Liver (tissue), 8 donors: ENCODE measurements at regions not wholly inside any gene's neighbourhood (a gene's known extent, or its start where the extent isn't known, plus 50 kb on each side); places are given as distances from the start of the nearest gene placed in this dataset.

Experiments
- DNase-seq: peaks from one replicate; pipeline ENCODE4 v3.0.0-alpha.2; 2017; ENCODE audit warnings: low spot score
- H3K27ac ChIP-seq, 2 donors: one replicate each; pipeline ENCODE4 v1.7.0; 2013; ENCODE audit warnings: inconsistent platforms in 2 of 2, low read length in 2 of 2, control low read depth in 1 of 2, low read depth in 1 of 2, mild to moderate bottlenecking in 1 of 2
- H3K27me3 ChIP-seq, 4 donors: one replicate each; pipeline versions ENCODE4 v1.6.1 to v1.7.0; 2013; ENCODE audit warnings: low read length in 3 of 4, inconsistent platforms in 1 of 4, mild to moderate bottlenecking in 1 of 4, moderate library complexity in 1 of 4; ENCODE audit not compliant: control insufficient read depth in 4 of 4, insufficient read depth in 4 of 4
- H3K36me3 ChIP-seq, 4 donors: one replicate each; pipeline versions ENCODE4 v1.6.1 to v1.7.0; 2013; ENCODE audit warnings: low read length in 3 of 4, mild to moderate bottlenecking in 3 of 4, low read depth in 1 of 4, moderate library complexity in 1 of 4; ENCODE audit not compliant: control insufficient read depth in 4 of 4, insufficient read depth in 3 of 4
- H3K4me1 ChIP-seq, 4 donors: one replicate each; pipeline versions ENCODE4 v1.6.1 to v1.7.0; 2013; ENCODE audit warnings: low read length in 3 of 4, mild to moderate bottlenecking in 3 of 4, moderate library complexity in 1 of 4; ENCODE audit not compliant: control insufficient read depth in 4 of 4, insufficient read depth in 4 of 4
- H3K4me3 ChIP-seq, 3 donors: one replicate each; pipeline versions ENCODE4 v1.6.1 to v1.7.0; 2013; ENCODE audit warnings: low read length in 3 of 3, control low read depth in 1 of 3, low read depth in 1 of 3, mild to moderate bottlenecking in 1 of 3
- H3K9ac ChIP-seq, 2 donors: one replicate each; pipeline ENCODE4 v1.7.0; 2013; ENCODE audit warnings: low read length in 2 of 2, mild to moderate bottlenecking in 2 of 2, moderate library complexity in 2 of 2, control low read depth in 1 of 2, low read depth in 1 of 2
- H3K9me3 ChIP-seq, 4 donors: one replicate each; pipeline versions ENCODE4 v1.6.1 to v1.7.0; 2013; ENCODE audit warnings: low read length in 3 of 4; ENCODE audit not compliant: control insufficient read depth in 4 of 4
- EGR1 ChIP-seq, 2 donors: IDR thresholded peaks; 2 replicates each; pipeline ENCODE4 v1.6.1; 2016 to 2018; ENCODE audit warnings: antibody characterized with exemption in 2 of 2, low read depth in 2 of 2
- FOXA1 ChIP-seq: IDR thresholded peaks from 2 replicates; pipeline ENCODE4 v1.6.1; 2016; ENCODE audit warnings: antibody characterized with exemption
- FOXA2 ChIP-seq: IDR thresholded peaks from 2 replicates; pipeline ENCODE4 v1.6.1; 2016; ENCODE audit warnings: antibody characterized with exemption
- GABPA ChIP-seq, 2 donors: IDR thresholded peaks in 1 of 2; conservative IDR thresholded peaks in 1 of 2; 2 replicates each; pipeline ENCODE4 v1.6.1; 2016; ENCODE audit warnings: antibody characterized with exemption in 2 of 2, mild to moderate bottlenecking in 1 of 2, moderate library complexity in 1 of 2
- HNF4A ChIP-seq, 2 donors: conservative IDR thresholded peaks; 2 replicates each; pipeline ENCODE4 v1.6.1; 2016; ENCODE audit warnings: antibody characterized with exemption in 2 of 2, mild to moderate bottlenecking in 2 of 2
- HNF4G ChIP-seq: IDR thresholded peaks from 2 replicates; pipeline ENCODE4 v1.6.1; 2016; ENCODE audit warnings: antibody characterized with exemption
- JUND ChIP-seq, 2 donors: IDR thresholded peaks; 2 replicates each; pipeline ENCODE4 v1.6.1; 2016; ENCODE audit warnings: antibody characterized with exemption in 2 of 2
- NR2F2 ChIP-seq: IDR thresholded peaks from 2 replicates; pipeline ENCODE4 v1.6.1; 2016; ENCODE audit warnings: antibody characterized with exemption
- RAD21 ChIP-seq, 2 donors: IDR thresholded peaks; 2 replicates each; pipeline ENCODE4 v1.6.1; 2016; ENCODE audit warnings: antibody characterized with exemption in 2 of 2, mild to moderate bottlenecking in 2 of 2
- REST ChIP-seq: IDR thresholded peaks from 2 replicates; pipeline ENCODE4 v1.6.1; 2016; ENCODE audit warnings: antibody characterized with exemption, mild to moderate bottlenecking
- RXRA ChIP-seq, 2 donors: IDR thresholded peaks; 2 replicates each; pipeline ENCODE4 v1.6.1; 2017 to 2018; ENCODE audit warnings: antibody characterized with exemption in 2 of 2, mild to moderate bottlenecking in 1 of 2
- TAF1 ChIP-seq: conservative IDR thresholded peaks from 2 replicates; pipeline ENCODE4 v1.6.1; 2016; ENCODE audit warnings: antibody characterized with exemption, mild to moderate bottlenecking
- YY1 ChIP-seq: IDR thresholded peaks from 2 replicates; pipeline ENCODE4 v1.6.1; 2016; ENCODE audit warnings: antibody characterized with exemption, mild to moderate bottlenecking
- ZBTB33 ChIP-seq: IDR thresholded peaks from 2 replicates; pipeline ENCODE4 v1.6.1; 2016; ENCODE audit warnings: antibody characterized with exemption
- WGBS: extraction: QIAGEN DNeasy Blood & Tissue Kit; methylation state at CpG from one replicate; pipeline ENCODE4 v1.1.7; 2013; 5-methylcytosine and 5-hydroxymethylcytosine counted together
- TF ChIP-seq, protein P1 (sequence below): fragments of 150-350 bp; IDR thresholded peaks from 2 replicates; pipeline ENCODE4 v1.5.1; 2017; ENCODE audit warnings: improper control_type of control experiment, low read depth, low read length; ENCODE audit not compliant: missing input control
- TF ChIP-seq, protein P2 (sequence below): IDR thresholded peaks from 2 replicates; pipeline ENCODE4 v1.6.1; 2016; ENCODE audit warnings: antibody characterized with exemption
- TF ChIP-seq, protein P3 (sequence below): IDR thresholded peaks from 2 replicates; pipeline ENCODE4 v1.6.1; 2016; ENCODE audit warnings: antibody characterized with exemption
- donor health status: healthy.
- donor health status: healthy.
- donor health status: healthy.
- donor health status: healthy.
- donor health status: healthy.

DNA sequence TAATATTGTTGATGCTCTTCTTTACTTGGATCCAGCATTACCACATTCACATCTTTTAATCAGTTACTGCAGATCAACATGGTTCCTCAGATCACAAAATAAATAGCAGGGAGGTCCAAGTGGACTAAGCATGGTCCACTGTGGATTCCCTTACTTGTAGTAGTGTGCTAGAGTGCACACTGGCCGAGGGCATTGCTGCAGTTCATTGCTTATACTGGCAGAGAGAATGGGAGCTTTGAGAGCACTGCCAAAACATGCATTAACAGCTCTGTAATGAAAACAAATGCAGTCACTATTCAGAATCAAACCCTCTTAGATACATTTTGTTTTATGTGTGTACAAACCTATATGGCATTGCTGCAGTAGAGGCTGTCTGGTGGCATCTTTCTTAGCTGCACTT lies 471.5 kb downstream of the CD109 start:
- Histone ChIP-seq H3K4me3 (no peak overlapping the region), H3K27me3 (no peaks in the 10 kb centered on the region), H3K27ac (no peak overlapping the region), H3K9ac (no peak overlapping the region), H3K36me3 (no peaks in the 10 kb centered on the region), H3K4me1 (no peaks in the 10 kb centered on the region), H3K9me3 (no peaks in the 10 kb centered on the region)
- DNase-seq: no peak
- 31% methylated on average over 1 of the region's 1 CpG for WGBS
- no peak for TF ChIP-seq EGR1 (IDR thresholded peaks at IDR 0.05; ENCODE audit: low read depth in 2 of 2)
- TF ChIP-seq JUND (IDR thresholded peaks at IDR 0.05): no peak
- no peak for TF ChIP-seq FOXA2
- no peak for TF ChIP-seq GABPA (IDR thresholded peaks at IDR 0.05 in 1 of 2, conservative IDR thresholded peaks at IDR 0.05 in 1 of 2)
- TF ChIP-seq HNF4G: no peak
- TF ChIP-seq, protein P1, sequence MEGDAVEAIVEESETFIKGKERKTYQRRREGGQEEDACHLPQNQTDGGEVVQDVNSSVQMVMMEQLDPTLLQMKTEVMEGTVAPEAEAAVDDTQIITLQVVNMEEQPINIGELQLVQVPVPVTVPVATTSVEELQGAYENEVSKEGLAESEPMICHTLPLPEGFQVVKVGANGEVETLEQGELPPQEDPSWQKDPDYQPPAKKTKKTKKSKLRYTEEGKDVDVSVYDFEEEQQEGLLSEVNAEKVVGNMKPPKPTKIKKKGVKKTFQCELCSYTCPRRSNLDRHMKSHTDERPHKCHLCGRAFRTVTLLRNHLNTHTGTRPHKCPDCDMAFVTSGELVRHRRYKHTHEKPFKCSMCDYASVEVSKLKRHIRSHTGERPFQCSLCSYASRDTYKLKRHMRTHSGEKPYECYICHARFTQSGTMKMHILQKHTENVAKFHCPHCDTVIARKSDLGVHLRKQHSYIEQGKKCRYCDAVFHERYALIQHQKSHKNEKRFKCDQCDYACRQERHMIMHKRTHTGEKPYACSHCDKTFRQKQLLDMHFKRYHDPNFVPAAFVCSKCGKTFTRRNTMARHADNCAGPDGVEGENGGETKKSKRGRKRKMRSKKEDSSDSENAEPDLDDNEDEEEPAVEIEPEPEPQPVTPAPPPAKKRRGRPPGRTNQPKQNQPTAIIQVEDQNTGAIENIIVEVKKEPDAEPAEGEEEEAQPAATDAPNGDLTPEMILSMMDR: no peak
- no peak for TF ChIP-seq REST

- TF ChIP-seq HNF4A (conservative IDR thresholded peaks at IDR 0.05) (no peak), GABPA (IDR thresholded peaks at IDR 0.05 in 1 of 2, conservative IDR thresholded peaks at IDR 0.05 in 1 of 2) (no peak), RXRA (IDR thresholded peaks at IDR 0.05) (no peak), YY1 (no peak), TAF1 (no peak), FOXA2 (no peak), HNF4G (no peak), REST (no peak), RAD21 (IDR thresholded peaks at IDR 0.05) (no peak), NR2F2 (no peak), ZBTB33 (no peak), FOXA1 (no peak), JUND (IDR thresholded peaks at IDR 0.05) (no peak)
- TF ChIP-seq, protein P2, sequence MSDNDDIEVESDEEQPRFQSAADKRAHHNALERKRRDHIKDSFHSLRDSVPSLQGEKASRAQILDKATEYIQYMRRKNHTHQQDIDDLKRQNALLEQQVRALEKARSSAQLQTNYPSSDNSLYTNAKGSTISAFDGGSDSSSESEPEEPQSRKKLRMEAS: no peak
- TF ChIP-seq, protein P3, sequence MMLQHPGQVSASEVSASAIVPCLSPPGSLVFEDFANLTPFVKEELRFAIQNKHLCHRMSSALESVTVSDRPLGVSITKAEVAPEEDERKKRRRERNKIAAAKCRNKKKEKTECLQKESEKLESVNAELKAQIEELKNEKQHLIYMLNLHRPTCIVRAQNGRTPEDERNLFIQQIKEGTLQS: no peak
- TF ChIP-seq, protein P1: no peak
- H3K9me3 ChIP-seq: no peaks in the 10 kb centered on the region
- WGBS: 31% methylated on average over 2 of the region's 2 CpGs
- DNase-seq: no peak
- no peak overlapping the region for H3K9ac ChIP-seq
- H3K4me1 ChIP-seq: no peaks in the 10 kb centered on the region
- no peaks in the 10 kb centered on the region for H3K27me3 ChIP-seq
- H3K4me3 ChIP-seq: no peak overlapping the region
- no peaks in the 10 kb centered on the region for H3K36me3 ChIP-seq
- H3K27ac ChIP-seq: no peak overlapping the region
Measured at GRCh38 chr6:74166849-74167248, 470.8 kb downstream of the CD109 start.
